ENCODE measurements at regions not wholly inside any gene's neighbourhood (a gene's known extent, or its start where the extent isn't known, plus 50 kb on each side); places are given as distances from the start of the nearest gene placed in this dataset.

- Mint-ChIP-seq H3K9me3 (no peaks in the 10 kb centered on the region), H3K27me3 (no peaks in the 10 kb centered on the region), H3K27ac (no peak overlapping the region), H3K4me1 (ENCODE audit: low read depth) (no peaks in the 10 kb centered on the region), H3K36me3 (ENCODE audit: low read depth) (no peaks in the 10 kb centered on the region), H3K4me3 (no peak overlapping the region)
- DNase-seq, result no peak
- POLR2A ChIA-PET, result no interaction called here
- TF ChIP-seq CTCF (IDR thresholded peaks at IDR 0.05), result no peak
- CTCF ChIA-PET, result no interaction called here
- intact Hi-C loops (cut with micrococcal nuclease), result no loop called here
- ATAC-seq, result no peak
Measured at GRCh38 chr14:39880106-39880695, 448.0 kb upstream of the FBXO33 start.

- no peak overlapping the region for H3K27ac Mint-ChIP-seq
Measured at GRCh38 chr14:39877577-39878190, 445.5 kb upstream of the FBXO33 start.

GRCh38 chr14:39876916-39877315, 444.7 kb upstream of the FBXO33 start:
- peaks cover 1% of the 10 kb centered on the region for H3K9me3 Mint-ChIP-seq
- no peaks in the 10 kb centered on the region for H3K4me1 Mint-ChIP-seq (ENCODE audit: low read depth)
- ChIA-PET CTCF (no interaction called here), POLR2A (no interaction called here)
- H3K27ac Mint-ChIP-seq, result no peak overlapping the region
- DNase-seq, result no peak
- intact Hi-C loops (cut with micrococcal nuclease), result no loop called here
- H3K4me3 Mint-ChIP-seq, result no peak overlapping the region
- H3K27me3 Mint-ChIP-seq, result no peaks in the 10 kb centered on the region
- H3K36me3 Mint-ChIP-seq (ENCODE audit: low read depth), result no peaks in the 10 kb centered on the region
- no peak for TF ChIP-seq CTCF (IDR thresholded peaks at IDR 0.05)
- no peak for ATAC-seq

More at GRCh38 chr14:39877577-39878190, 445.5 kb upstream of the FBXO33 start:
- ChIA-PET POLR2A (no interaction called here), CTCF (interaction anchor here (0.8 kb wide), 1 partner anchor 28 kb away, joined by 3 read pairs; no protein-coding TSS in a partner anchor)
- DNase-seq (no peak), ATAC-seq (no peak)
- Mint-ChIP-seq H3K4me3 (no peak overlapping the region), H3K4me1 (ENCODE audit: low read depth) (no peaks in the 10 kb centered on the region), H3K36me3 (ENCODE audit: low read depth) (no peaks in the 10 kb centered on the region), H3K27me3 (no peaks in the 10 kb centered on the region), H3K9me3 (peaks cover 1% of the 10 kb centered on the region)
- no peak for TF ChIP-seq CTCF (IDR thresholded peaks at IDR 0.05)
- intact Hi-C loops (cut with micrococcal nuclease), result no loop called here

- DNase-seq (no peak), ATAC-seq (no peak)
- H3K4me3 Mint-ChIP-seq, result no peak overlapping the region
- H3K4me1 Mint-ChIP-seq (ENCODE audit: low read depth), result no peaks in the 10 kb centered on the region
- H3K9me3 Mint-ChIP-seq, result peaks cover 1% of the 10 kb centered on the region
- H3K27ac Mint-ChIP-seq, result no peak overlapping the region
- ChIA-PET POLR2A (no interaction called here), CTCF (no interaction called here)
- H3K36me3 Mint-ChIP-seq (ENCODE audit: low read depth), result no peaks in the 10 kb centered on the region
- no peaks in the 10 kb centered on the region for H3K27me3 Mint-ChIP-seq
- intact Hi-C loops (cut with micrococcal nuclease), result no loop called here
- TF ChIP-seq CTCF (IDR thresholded peaks at IDR 0.05), result no peak
Measured at GRCh38 chr14:39875028-39875427, 442.8 kb upstream of the FBXO33 start.

GRCh38 chr14:39873791-39874190, 441.6 kb upstream of the FBXO33 start:
- DNase-seq (no peak), ATAC-seq (no peak)
- H3K4me3 Mint-ChIP-seq, result no peak overlapping the region
- no peak for TF ChIP-seq CTCF (IDR thresholded peaks at IDR 0.05)
- CTCF ChIA-PET, result no interaction called here
- POLR2A ChIA-PET, result no interaction called here
- H3K4me1 Mint-ChIP-seq (ENCODE audit: low read depth), result no peaks in the 10 kb centered on the region
- no peaks in the 10 kb centered on the region for H3K36me3 Mint-ChIP-seq (ENCODE audit: low read depth)
- H3K9me3 Mint-ChIP-seq, result peaks cover 1% of the 10 kb centered on the region
- intact Hi-C loops (cut with micrococcal nuclease), result no loop called here
- H3K27ac Mint-ChIP-seq, result no peak overlapping the region
- no peaks in the 10 kb centered on the region for H3K27me3 Mint-ChIP-seq
